ENCODE measurements at regions not wholly inside any gene's neighbourhood (a gene's known extent, or its start where the extent isn't known, plus 50 kb on each side); places are given as distances from the start of the nearest gene placed in this dataset.

DNA sequence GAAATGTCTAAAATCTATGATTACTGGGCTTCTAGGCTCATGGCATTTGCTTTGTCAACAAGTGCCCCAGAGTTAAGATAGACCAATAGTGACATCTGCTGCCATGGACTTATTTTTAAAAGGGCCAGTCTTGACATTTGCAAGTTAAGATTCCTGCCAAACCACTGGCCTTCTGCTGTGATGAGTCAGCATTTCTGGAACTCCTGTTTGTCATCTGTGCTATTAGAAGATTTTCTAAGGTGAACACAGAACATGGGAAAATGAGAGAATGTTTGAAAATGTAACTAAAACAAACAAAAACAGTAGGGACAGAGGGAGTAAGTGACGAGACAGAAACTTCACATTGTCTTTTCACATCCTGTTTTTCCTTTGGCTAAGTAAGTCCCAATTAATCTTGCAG is 93.7 kb upstream of the WDR75 start:
- TF ChIP-seq, protein P1, sequence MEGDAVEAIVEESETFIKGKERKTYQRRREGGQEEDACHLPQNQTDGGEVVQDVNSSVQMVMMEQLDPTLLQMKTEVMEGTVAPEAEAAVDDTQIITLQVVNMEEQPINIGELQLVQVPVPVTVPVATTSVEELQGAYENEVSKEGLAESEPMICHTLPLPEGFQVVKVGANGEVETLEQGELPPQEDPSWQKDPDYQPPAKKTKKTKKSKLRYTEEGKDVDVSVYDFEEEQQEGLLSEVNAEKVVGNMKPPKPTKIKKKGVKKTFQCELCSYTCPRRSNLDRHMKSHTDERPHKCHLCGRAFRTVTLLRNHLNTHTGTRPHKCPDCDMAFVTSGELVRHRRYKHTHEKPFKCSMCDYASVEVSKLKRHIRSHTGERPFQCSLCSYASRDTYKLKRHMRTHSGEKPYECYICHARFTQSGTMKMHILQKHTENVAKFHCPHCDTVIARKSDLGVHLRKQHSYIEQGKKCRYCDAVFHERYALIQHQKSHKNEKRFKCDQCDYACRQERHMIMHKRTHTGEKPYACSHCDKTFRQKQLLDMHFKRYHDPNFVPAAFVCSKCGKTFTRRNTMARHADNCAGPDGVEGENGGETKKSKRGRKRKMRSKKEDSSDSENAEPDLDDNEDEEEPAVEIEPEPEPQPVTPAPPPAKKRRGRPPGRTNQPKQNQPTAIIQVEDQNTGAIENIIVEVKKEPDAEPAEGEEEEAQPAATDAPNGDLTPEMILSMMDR (IDR thresholded peaks at IDR 0.05; ENCODE audit: low read length) = no peak
- no peak for TF ChIP-seq EZH2 (IDR thresholded peaks at IDR 0.05; ENCODE audit: borderline replicate concordance, low read length)
